Uterus (tissue), 3 donors: ENCODE measurements at regions not wholly inside any gene's neighbourhood (a gene's known extent, or its start where the extent isn't known, plus 50 kb on each side); places are given as distances from the start of the nearest gene placed in this dataset.

Experiments
- DNase-seq, 2 donors: peaks; one replicate each; pipeline ENCODE4 v3.0.0-alpha.2; 2019 to 2020
- H3K27ac ChIP-seq, 2 donors: fragments of 200-600 bp; sonication (generic); 1 replicate in 1 of 2; 2 replicates in 1 of 2; pipeline ENCODE4 v1.5.1; 2016 to 2018
- H3K27me3 ChIP-seq, 2 donors: fragments of 200-600 bp; sonication (generic); one replicate each; pipeline ENCODE4 v1.5.1; 2018 to 2019; ENCODE audit warnings: control low read depth in 1 of 2
- H3K36me3 ChIP-seq, 2 donors: fragments of 200-600 bp; sonication (generic); one replicate each; pipeline ENCODE4 v1.5.1; 2019; ENCODE audit warnings: control low read depth in 1 of 2
- H3K4me1 ChIP-seq, 2 donors: fragments of 200-600 bp; sonication (generic); one replicate each; pipeline ENCODE4 v1.5.1; 2018 to 2019; ENCODE audit warnings: control low read depth in 1 of 2
- H3K4me3 ChIP-seq, 2 donors: fragments of 200-600 bp; sonication (generic); 1 replicate in 1 of 2; 2 replicates in 1 of 2; pipeline ENCODE4 v1.5.1; 2018 to 2019; ENCODE audit warnings: mild to moderate bottlenecking in 1 of 2
- H3K9me3 ChIP-seq, 2 donors: fragments of 200-600 bp; sonication (generic); one replicate each; pipeline ENCODE4 v1.5.1; 2019; ENCODE audit warnings: control low read depth in 1 of 2
- POLR2A ChIP-seq, 2 donors: fragments of 450-650 bp; IDR thresholded peaks; one replicate each; pipeline ENCODE4 v1.6.1; 2016; ENCODE audit warnings: antibody characterized with exemption in 2 of 2, mild to moderate bottlenecking in 1 of 2, moderate library complexity in 1 of 2
- intact Hi-C: fragments of 100-400 bp; cut with DNase I; formaldehyde crosslinking; loops from one replicate; pipeline ENCODE4 v1.15.1; 2023; ENCODE audit warnings: low total_unique reads
- TF ChIP-seq, protein P1 (sequence below), 4 experiments: fragments of 200-600 bp in 2 of 4; fragments of 450-650 bp in 2 of 4; sonication (generic) in 2 of 4; IDR thresholded peaks; one replicate each; pipeline ENCODE4 v1.5.1; 2016 to 2019; ENCODE audit warnings: antibody characterized with exemption in 4 of 4, mild to moderate bottlenecking in 2 of 4, moderate library complexity in 1 of 4
- donor health status: DM: yes; HTN: yes; CAD: no.

DNA sequence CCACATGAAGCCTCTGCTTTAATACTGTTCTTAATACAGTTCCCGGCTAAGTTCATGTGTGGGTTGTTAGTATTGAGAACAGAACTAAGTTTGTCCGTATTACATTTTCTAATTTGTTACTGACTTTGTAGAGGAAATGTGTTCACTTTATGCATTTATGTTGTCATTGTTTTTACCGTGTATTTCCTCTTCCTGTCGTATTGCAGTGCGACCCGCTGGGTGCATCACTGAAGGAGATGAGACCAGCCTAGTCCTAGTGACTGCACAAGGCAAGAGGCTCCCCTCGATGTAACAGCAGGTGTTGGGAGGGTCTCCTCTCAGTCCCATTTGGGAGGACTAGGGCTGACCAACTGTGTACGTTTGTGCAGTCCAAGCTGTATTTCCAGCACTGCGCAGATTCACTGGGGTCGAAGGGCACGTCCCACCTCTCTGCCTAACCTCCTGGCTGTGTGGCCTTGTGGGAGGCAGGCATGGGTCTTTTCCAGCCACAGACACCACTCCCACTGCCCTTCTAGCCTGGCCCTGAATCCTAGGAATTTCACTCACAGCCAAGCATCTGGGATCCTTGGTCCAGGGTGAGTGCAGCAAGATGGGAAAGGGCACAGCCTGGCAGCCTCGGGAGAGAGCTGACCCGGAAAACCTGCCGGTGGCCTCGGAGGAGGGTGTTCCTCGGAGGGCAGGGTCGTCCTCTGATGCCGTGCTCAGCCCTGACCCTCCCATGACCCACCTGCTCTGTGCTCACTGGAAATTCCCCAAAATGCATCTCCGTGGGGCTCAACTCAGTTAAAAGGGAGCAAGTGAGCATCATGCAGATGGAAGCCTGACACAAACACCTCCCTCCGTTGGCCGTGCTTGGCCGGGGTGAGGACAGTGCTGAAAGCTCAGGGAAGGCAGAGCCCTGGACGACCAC, 63.9 kb upstream of the FAM20C start:
- no peak for DNase-seq
- H3K9me3 ChIP-seq: no peaks in the 10 kb centered on the region
- H3K4me1 ChIP-seq: no peaks in the 10 kb centered on the region
- no peak for TF ChIP-seq POLR2A (IDR thresholded peaks at IDR 0.05)
- TF ChIP-seq, protein P1, sequence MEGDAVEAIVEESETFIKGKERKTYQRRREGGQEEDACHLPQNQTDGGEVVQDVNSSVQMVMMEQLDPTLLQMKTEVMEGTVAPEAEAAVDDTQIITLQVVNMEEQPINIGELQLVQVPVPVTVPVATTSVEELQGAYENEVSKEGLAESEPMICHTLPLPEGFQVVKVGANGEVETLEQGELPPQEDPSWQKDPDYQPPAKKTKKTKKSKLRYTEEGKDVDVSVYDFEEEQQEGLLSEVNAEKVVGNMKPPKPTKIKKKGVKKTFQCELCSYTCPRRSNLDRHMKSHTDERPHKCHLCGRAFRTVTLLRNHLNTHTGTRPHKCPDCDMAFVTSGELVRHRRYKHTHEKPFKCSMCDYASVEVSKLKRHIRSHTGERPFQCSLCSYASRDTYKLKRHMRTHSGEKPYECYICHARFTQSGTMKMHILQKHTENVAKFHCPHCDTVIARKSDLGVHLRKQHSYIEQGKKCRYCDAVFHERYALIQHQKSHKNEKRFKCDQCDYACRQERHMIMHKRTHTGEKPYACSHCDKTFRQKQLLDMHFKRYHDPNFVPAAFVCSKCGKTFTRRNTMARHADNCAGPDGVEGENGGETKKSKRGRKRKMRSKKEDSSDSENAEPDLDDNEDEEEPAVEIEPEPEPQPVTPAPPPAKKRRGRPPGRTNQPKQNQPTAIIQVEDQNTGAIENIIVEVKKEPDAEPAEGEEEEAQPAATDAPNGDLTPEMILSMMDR (IDR thresholded peaks at IDR 0.05): no peak
- H3K4me3 ChIP-seq: no peak overlapping the region
- intact Hi-C loops: no loop called here
- H3K36me3 ChIP-seq: no peaks in the 10 kb centered on the region
- H3K27me3 ChIP-seq: no peaks in the 10 kb centered on the region
- H3K27ac ChIP-seq: no peak overlapping the region

DNA sequence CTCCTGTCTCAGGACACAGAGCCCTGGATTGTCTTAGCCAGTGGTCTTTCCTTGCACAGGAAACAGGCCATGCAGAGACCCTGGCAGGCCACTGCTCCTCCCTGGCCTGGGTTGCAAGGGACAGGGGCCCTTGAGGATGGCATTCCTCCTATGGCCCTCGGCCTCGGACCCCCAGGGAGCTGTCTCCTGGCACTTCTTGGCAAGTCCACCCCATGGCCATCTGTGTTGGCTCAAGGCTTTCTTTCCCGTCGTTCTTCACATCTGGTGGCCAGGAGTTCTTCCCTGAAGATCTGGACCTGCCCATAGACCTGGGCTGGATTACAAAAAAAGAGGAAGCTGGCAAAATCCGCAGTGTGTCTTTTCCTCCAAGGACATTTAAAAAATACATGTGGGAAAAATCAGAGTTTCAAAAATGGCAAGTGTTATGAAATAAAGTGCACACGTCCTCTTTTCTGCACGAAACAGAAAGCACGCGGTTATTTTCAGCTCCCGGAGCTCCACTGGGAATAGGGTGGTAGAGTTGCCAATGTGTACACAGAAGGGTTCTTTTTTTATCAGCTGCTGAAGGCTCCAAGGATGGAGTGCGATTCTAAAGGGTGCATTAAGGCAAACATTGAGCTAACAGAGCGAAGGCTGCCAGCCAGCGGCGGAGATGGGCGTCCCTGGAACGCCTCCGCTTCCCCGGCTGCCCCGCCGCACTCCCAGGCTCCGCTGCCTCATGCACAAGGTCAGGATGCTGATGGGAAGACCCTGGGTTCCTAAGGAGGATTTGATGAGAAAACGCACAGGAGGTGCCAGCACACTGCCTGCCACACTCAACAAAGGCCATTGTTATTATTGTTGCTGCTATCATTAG, 62.8 kb upstream of the FAM20C start:
- intact Hi-C loops: no loop called here
- H3K9me3 ChIP-seq: no peaks in the 10 kb centered on the region
- H3K4me3 ChIP-seq: no peak overlapping the region
- peak overlapping the region; percentile 18 to 30 for H3K27ac ChIP-seq
- no peak for TF ChIP-seq POLR2A (IDR thresholded peaks at IDR 0.05)
- TF ChIP-seq, protein P1 (IDR thresholded peaks at IDR 0.05): no peak
- H3K27me3 ChIP-seq: no peaks in the 10 kb centered on the region
- no peaks in the 10 kb centered on the region for H3K36me3 ChIP-seq
- DNase-seq: no peak
- no peaks in the 10 kb centered on the region for H3K4me1 ChIP-seq

DNA sequence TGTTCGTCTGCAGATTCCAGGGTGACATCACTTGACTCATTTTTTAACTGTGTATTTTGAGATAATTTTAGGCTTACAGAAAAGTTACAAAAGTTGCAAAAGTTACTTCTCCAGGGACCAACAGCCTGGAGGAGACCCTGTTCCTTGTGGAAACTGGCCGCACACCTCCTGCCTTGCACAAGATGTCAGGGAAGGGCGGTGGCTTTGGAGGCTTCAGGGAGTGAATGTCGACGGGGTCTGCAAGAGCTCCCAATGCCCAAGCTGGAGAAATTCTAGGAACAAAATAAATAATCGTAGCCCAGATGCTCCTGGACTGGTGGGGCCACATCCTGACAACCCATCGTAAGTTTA, 62.2 kb upstream of the FAM20C start:
- Histone ChIP-seq H3K27ac (peak overlapping the region in 1 of 2 donors; percentile 18), H3K4me1 (no peaks in the 10 kb centered on the region), H3K4me3 (no peak overlapping the region), H3K36me3 (no peaks in the 10 kb centered on the region), H3K27me3 (no peaks in the 10 kb centered on the region), H3K9me3 (no peaks in the 10 kb centered on the region)
- TF ChIP-seq, protein P1 (IDR thresholded peaks at IDR 0.05): no peak
- TF ChIP-seq POLR2A (IDR thresholded peaks at IDR 0.05): no peak
- no peak for DNase-seq
- intact Hi-C loops: no loop called here

DNA sequence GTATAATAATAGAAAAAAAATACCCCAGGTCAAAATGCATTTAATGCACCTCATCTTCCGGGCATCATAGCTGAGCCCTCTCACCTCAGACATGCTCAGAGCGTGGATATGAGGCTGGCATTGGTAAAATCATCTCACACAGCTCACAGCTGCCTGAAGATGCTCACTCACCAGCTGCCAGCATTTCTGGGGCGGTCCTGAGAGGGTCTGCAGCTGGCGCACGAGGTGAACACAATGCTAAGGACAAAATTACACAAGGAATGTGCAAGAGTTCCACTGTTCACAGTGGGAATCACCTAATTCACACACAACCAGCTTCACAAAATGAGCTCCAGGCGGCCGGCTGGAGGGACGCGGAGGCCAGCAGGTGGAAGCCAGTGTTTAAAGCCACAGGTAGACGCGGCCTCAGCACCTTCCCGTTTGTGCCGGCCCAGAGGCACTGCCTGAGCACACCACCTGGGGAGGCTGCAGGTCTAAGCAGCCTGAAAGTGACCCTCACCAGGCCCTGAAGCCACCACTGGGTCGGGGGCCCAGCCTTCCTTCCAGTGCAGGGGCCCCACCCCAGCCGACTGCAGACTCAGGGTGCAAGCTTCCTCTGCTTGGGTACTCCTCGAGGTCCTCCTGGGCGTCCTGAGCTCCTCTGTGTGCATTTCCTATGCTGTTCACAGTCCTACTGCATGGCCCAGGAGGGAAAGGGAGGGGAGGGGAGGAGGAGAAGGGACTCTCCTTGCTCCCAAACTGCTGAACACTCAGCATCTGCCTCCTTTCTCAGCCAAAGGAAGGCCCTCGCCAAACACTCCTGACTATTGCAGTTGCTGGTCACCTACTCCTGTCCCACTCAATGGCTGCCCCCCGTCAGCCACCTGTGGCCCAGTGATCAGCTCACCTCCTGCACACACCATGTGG, 61.2 kb upstream of the FAM20C start:
- Histone ChIP-seq H3K27ac (peak overlapping the region in 1 of 2 donors; percentile 45), H3K36me3 (no peaks in the 10 kb centered on the region), H3K4me1 (no peaks in the 10 kb centered on the region), H3K9me3 (no peaks in the 10 kb centered on the region), H3K27me3 (no peaks in the 10 kb centered on the region), H3K4me3 (no peak overlapping the region)
- TF ChIP-seq, protein P1 (IDR thresholded peaks at IDR 0.05): no peak
- no peak for TF ChIP-seq POLR2A (IDR thresholded peaks at IDR 0.05)
- intact Hi-C loops: no loop called here
- DNase-seq: no peak
